AG04449 (cell line): ENCODE measurements at regions not wholly inside any gene's neighbourhood (a gene's known extent, or its start where the extent isn't known, plus 50 kb on each side); places are given as distances from the start of the nearest gene placed in this dataset.
A peak's percentile ranks its signal among the peaks of the same experiment; 100 is the strongest.

Experiments
- CTCF ChIA-PET: fragments of 350-600 bp; formaldehyde crosslinking; extraction: SDS; loops from one replicate; lab custom pipeline; 2021; ENCODE audit warnings: antibody characterized with exemption; lab: Yijun Ruan, JAX
- POLR2A ChIA-PET: fragments of 400-600, 350-600 bp; formaldehyde crosslinking; extraction: SDS; loops from one replicate; lab custom pipeline; 2020; ENCODE audit warnings: antibody characterized with exemption, inconsistent platforms; lab: Yijun Ruan, JAX
- DNase-seq: peaks from one replicate; pipeline ENCODE4 v3.0.0-alpha.2; 2010; ENCODE audit warnings: low read depth, low spot score
- H3K4me3 ChIP-seq: 2 replicates; pipeline ENCODE4 v1.5.1; 2011; ENCODE audit warnings: low read depth, mild to moderate bottlenecking, control low read depth, low read length
- TF ChIP-seq, protein P1 (sequence below): IDR thresholded peaks from one replicate; pipeline ENCODE4 v1.5.1; 2011; ENCODE audit warnings: mild to moderate bottlenecking, moderate library complexity, low read length, control low read depth, inconsistent platforms; ENCODE audit not compliant: insufficient read depth; ENCODE audit errors: missing control alignments

DNA sequence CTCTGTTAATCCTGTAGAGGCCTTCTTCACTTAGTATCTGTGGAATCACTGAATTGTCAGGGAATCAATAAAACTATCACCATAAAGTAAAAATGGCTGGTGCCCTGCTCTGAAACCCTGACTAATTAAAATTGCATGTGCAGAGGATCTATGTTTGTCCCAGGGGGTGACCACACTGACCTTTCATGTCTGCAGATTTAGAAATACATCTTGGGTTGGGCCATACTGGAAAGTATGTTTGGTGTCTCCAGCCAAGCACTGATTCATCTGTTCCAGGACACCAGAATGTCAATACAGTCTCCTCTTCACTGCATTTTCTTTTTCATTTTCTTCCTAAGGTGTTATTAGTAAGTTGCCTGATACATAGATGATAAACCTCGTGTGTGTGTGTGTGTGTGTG, 490.9 kb upstream of the INTU start:
- TF ChIP-seq, protein P1, sequence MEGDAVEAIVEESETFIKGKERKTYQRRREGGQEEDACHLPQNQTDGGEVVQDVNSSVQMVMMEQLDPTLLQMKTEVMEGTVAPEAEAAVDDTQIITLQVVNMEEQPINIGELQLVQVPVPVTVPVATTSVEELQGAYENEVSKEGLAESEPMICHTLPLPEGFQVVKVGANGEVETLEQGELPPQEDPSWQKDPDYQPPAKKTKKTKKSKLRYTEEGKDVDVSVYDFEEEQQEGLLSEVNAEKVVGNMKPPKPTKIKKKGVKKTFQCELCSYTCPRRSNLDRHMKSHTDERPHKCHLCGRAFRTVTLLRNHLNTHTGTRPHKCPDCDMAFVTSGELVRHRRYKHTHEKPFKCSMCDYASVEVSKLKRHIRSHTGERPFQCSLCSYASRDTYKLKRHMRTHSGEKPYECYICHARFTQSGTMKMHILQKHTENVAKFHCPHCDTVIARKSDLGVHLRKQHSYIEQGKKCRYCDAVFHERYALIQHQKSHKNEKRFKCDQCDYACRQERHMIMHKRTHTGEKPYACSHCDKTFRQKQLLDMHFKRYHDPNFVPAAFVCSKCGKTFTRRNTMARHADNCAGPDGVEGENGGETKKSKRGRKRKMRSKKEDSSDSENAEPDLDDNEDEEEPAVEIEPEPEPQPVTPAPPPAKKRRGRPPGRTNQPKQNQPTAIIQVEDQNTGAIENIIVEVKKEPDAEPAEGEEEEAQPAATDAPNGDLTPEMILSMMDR = no peak
- peak; percentile 47 for DNase-seq
- POLR2A ChIA-PET = no interaction called here
- CTCF ChIA-PET = no interaction called here
- no peak overlapping the region for H3K4me3 ChIP-seq

DNA sequence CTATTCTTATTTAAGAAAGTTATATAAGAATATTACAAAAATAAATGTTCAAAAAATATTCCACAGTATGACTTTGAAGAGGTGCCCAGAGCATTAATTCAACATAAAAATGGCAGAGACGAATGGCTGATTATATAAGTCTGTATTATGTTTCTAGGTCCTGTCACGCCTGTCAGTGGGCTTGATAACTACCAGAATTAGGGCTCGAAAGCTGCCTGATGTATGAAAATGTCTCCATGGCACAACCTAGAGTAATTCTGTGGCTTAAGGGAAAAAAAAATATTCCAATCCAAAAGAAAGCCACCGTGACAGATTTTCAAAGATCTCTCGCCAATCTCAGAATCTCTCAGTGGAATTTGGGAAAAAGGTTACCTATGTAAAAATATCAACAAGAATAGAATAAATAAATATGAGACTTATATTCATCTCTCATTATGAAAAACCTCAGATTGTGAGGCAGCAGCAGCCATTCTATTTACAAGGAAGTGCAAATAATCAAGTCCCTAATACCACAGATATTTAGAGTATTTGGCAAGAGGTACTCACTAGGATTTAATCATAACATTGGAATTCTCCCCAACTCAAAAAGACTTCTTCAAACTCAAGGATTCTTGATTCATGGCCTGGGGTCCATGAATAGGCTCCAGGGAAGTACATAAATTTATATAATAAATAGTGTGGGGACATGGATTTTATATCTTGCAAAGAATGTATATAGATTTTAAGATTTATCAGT, 489.1 kb upstream of the INTU start:
- no peak for DNase-seq
- TF ChIP-seq, protein P1 = no peak
- CTCF ChIA-PET = no interaction called here
- H3K4me3 ChIP-seq = no peak overlapping the region
- POLR2A ChIA-PET = no interaction called here

GRCh38 chr4:127145006-127145540, 487.7 kb upstream of the INTU start:
- H3K4me3 ChIP-seq = no peak overlapping the region
- ChIA-PET POLR2A (no interaction called here), CTCF (interaction anchor here (0.8 to 1.2 kb wide), 2 partner anchors 20 to 34 kb away, joined by 3 read pairs; no protein-coding TSS in a partner anchor)
- no peak for DNase-seq
- TF ChIP-seq, protein P1 = no peak

GRCh38 chr4:127148165-127148564, 484.6 kb upstream of the INTU start:
- CTCF ChIA-PET = no interaction called here
- TF ChIP-seq, protein P1 = no peak
- no peak overlapping the region for H3K4me3 ChIP-seq
- no peak for DNase-seq
- POLR2A ChIA-PET = no interaction called here

GRCh38 chr4:127149086-127149485, 483.7 kb upstream of the INTU start:
- ChIA-PET CTCF (no interaction called here), POLR2A (no interaction called here)
- H3K4me3 ChIP-seq = no peak overlapping the region
- DNase-seq = no peak
- TF ChIP-seq, protein P1 = no peak

DNA sequence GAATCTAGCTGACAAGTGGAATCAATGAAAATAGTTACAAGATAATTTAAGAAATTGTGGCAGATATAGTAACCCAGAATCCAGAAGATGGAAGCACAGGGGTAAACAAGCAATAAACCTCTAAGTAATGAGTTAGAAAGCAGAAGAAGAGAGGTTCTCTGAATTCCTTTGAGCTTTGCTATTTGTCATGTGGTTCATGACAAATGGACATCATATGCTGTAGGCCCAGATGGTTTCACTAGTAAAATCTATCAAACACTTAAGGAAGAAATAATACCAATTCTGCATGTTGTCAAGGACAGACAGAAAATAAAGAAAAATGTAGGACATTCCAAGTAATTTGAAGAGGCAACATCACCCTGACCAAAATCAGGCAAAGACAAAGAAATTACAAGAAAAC, 480.8 kb upstream of the INTU start:
- TF ChIP-seq, protein P1 = no peak
- ChIA-PET CTCF (no interaction called here), POLR2A (interaction anchor here (0.5 kb wide), 1 partner anchor 107 kb away, joined by 3 read pairs; no protein-coding TSS in a partner anchor)
- DNase-seq = no peak
- H3K4me3 ChIP-seq = no peak overlapping the region
